PC-9 (cell line): ENCODE measurements at regions not wholly inside any gene's neighbourhood (a gene's known extent, or its start where the extent isn't known, plus 50 kb on each side); places are given as distances from the start of the nearest gene placed in this dataset.

Experiments used
- EZH2 ChIP-seq: fragments of 200-600 bp; sonication (generic); IDR thresholded peaks from 2 replicates; pipeline ENCODE4 v1.8.0; 2017; ENCODE audit warnings: antibody characterized with exemption, low read depth
- TF ChIP-seq, protein P1 (sequence below): fragments of 200-600 bp; sonication (generic); conservative IDR thresholded peaks from 2 replicates; pipeline ENCODE4 v1.6.1; 2017; ENCODE audit warnings: mixed run types, antibody characterized with exemption, mild to moderate bottlenecking, moderate library complexity

DNA sequence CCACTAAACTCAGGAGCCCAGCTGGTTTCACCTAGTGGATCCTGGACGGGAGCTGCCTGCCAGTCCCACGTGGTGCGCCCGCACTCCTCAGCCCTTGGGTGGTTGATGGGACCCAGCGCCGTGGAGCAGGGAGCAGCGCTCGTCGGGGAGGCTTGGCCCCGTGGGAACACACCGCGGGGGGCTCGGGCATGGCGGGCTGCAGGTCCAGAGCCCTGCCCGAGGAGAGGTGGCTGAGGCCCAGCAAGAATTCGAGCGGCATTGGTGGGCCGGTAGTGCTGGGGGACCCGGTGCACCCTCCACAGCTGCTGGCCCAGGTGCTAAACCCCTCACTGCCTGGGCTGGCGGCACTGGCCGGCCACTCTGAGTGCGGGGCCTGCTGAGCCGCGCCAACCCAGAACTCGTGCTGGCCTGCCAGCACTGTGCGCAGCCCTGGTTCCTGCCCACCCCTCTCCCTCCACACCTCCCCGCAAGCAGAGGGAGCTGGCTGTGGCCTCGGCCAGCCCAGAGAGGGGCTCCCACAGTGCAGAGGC lies 137.3 kb downstream of the TRIB2 start:
- TF ChIP-seq, protein P1, sequence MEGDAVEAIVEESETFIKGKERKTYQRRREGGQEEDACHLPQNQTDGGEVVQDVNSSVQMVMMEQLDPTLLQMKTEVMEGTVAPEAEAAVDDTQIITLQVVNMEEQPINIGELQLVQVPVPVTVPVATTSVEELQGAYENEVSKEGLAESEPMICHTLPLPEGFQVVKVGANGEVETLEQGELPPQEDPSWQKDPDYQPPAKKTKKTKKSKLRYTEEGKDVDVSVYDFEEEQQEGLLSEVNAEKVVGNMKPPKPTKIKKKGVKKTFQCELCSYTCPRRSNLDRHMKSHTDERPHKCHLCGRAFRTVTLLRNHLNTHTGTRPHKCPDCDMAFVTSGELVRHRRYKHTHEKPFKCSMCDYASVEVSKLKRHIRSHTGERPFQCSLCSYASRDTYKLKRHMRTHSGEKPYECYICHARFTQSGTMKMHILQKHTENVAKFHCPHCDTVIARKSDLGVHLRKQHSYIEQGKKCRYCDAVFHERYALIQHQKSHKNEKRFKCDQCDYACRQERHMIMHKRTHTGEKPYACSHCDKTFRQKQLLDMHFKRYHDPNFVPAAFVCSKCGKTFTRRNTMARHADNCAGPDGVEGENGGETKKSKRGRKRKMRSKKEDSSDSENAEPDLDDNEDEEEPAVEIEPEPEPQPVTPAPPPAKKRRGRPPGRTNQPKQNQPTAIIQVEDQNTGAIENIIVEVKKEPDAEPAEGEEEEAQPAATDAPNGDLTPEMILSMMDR = no peak
- TF ChIP-seq EZH2 = no peak
